RWPE2 (cell line): ENCODE measurements at regions not wholly inside any gene's neighbourhood (a gene's known extent, or its start where the extent isn't known, plus 50 kb on each side); places are given as distances from the start of the nearest gene placed in this dataset.

ENCODE experiments used
- ATAC-seq: fragments of 200-7000 bp; cut with Tn5 transposase; 3 replicates; pipeline ENCODE4 v1.9.1; 2021; ENCODE audit warnings: low read depth
- DNase-seq: peaks from one replicate; pipeline ENCODE4 v3.0.0-alpha.2; 2020; ENCODE audit warnings: low spot score
- H3K27ac ChIP-seq: fragments of 450-650 bp; 2 replicates; pipeline ENCODE4 v1.5.1; 2017; ENCODE audit warnings: mild to moderate bottlenecking; ENCODE audit not compliant: poor library complexity, severe bottlenecking
- H3K27me3 ChIP-seq: fragments of 250-450 bp; sonication (Bioruptor Pico); 2 replicates; pipeline ENCODE4 v1.5.1; 2021; ENCODE audit warnings: mild to moderate bottlenecking, moderate library complexity; ENCODE audit not compliant: insufficient read depth, poor library complexity, severe bottlenecking
- H3K36me3 ChIP-seq: fragments of 250-450 bp; sonication (Bioruptor Pico); 2 replicates; pipeline ENCODE4 v1.5.1; 2020; ENCODE audit warnings: low read depth, mild to moderate bottlenecking, moderate library complexity
- H3K4me1 ChIP-seq: fragments of 250-450 bp; sonication (Bioruptor Pico); 2 replicates; pipeline ENCODE4 v1.5.1; 2021; ENCODE audit warnings: mild to moderate bottlenecking, moderate library complexity; ENCODE audit not compliant: insufficient read depth, poor library complexity, severe bottlenecking
- H3K4me3 ChIP-seq: fragments of 250-450 bp; sonication (Bioruptor Pico); 2 replicates; pipeline ENCODE4 v1.5.1; 2021; ENCODE audit warnings: mild to moderate bottlenecking, moderate library complexity; ENCODE audit not compliant: severe bottlenecking
- H3K9me3 ChIP-seq: fragments of 250-450 bp; sonication (Bioruptor Pico); 2 replicates; pipeline ENCODE4 v1.5.1; 2021; ENCODE audit warnings: mild to moderate bottlenecking, moderate library complexity; ENCODE audit not compliant: severe bottlenecking
- CTCF ChIP-seq: fragments of 450-650 bp; IDR thresholded peaks from one replicate; pipeline ENCODE4 v1.5.1; 2017; ENCODE audit warnings: mild to moderate bottlenecking, moderate library complexity; ENCODE audit not compliant: poor library complexity, severe bottlenecking

- Histone ChIP-seq H3K9me3 (no peaks in the 10 kb centered on the region), H3K27ac (no peak overlapping the region), H3K27me3 (no peaks in the 10 kb centered on the region), H3K4me1 (peaks cover 8% of the 10 kb centered on the region), H3K4me3 (no peak overlapping the region), H3K36me3 (no peaks in the 10 kb centered on the region)
- no peak for ATAC-seq
- DNase-seq = no peak
- no peak for TF ChIP-seq CTCF
Measured at GRCh38 chr6:819122-819521, 126.2 kb upstream of the EXOC2 start.

GRCh38 chr6:818196-818595 is 125.3 kb upstream of the EXOC2 start:
- H3K4me1 ChIP-seq = peaks cover 8% of the 10 kb centered on the region
- no peaks in the 10 kb centered on the region for H3K27me3 ChIP-seq
- DNase-seq = no peak
- ATAC-seq = peak; percentile 96
- H3K9me3 ChIP-seq = no peaks in the 10 kb centered on the region
- no peak overlapping the region for H3K4me3 ChIP-seq
- TF ChIP-seq CTCF = no peak
- no peak overlapping the region for H3K27ac ChIP-seq
- no peaks in the 10 kb centered on the region for H3K36me3 ChIP-seq

- H3K9me3 ChIP-seq = no peaks in the 10 kb centered on the region
- no peak overlapping the region for H3K4me3 ChIP-seq
- TF ChIP-seq CTCF = no peak
- peaks cover 8% of the 10 kb centered on the region for H3K4me1 ChIP-seq
- H3K36me3 ChIP-seq = no peaks in the 10 kb centered on the region
- DNase-seq (no peak), ATAC-seq (no peak)
- no peaks in the 10 kb centered on the region for H3K27me3 ChIP-seq
- H3K27ac ChIP-seq = no peak overlapping the region
Measured at GRCh38 chr6:816510-817084, 123.7 kb upstream of the EXOC2 start.

- DNase-seq (no peak), ATAC-seq (no peak)
- no peak overlapping the region for H3K27ac ChIP-seq
- no peak for TF ChIP-seq CTCF
- H3K9me3 ChIP-seq = no peaks in the 10 kb centered on the region
- H3K27me3 ChIP-seq = no peaks in the 10 kb centered on the region
- H3K36me3 ChIP-seq = no peaks in the 10 kb centered on the region
- peaks cover 8% of the 10 kb centered on the region for H3K4me1 ChIP-seq
- H3K4me3 ChIP-seq = no peak overlapping the region
Measured at GRCh38 chr6:815348-815738, 122.4 kb upstream of the EXOC2 start.

GRCh38 chr6:814378-815347 is 121.7 kb upstream of the EXOC2 start:
- peaks cover 8% of the 10 kb centered on the region for H3K4me1 ChIP-seq
- H3K27me3 ChIP-seq = no peaks in the 10 kb centered on the region
- no peak for TF ChIP-seq CTCF
- ATAC-seq (no peak), DNase-seq (no peak)
- H3K27ac ChIP-seq = no peak overlapping the region
- H3K4me3 ChIP-seq = no peak overlapping the region
- H3K9me3 ChIP-seq = no peaks in the 10 kb centered on the region
- no peaks in the 10 kb centered on the region for H3K36me3 ChIP-seq
